ENCODE measurements at regions not wholly inside any gene's neighbourhood (a gene's known extent, or its start where the extent isn't known, plus 50 kb on each side); places are given as distances from the start of the nearest gene placed in this dataset.

GRCh38 chr5:112630246-112631009, 107.3 kb upstream of the APC start:
- no peak for DNase-seq

GRCh38 chr5:112634166-112634565, 103.5 kb upstream of the APC start:
- DNase-seq: no peak

GRCh38 chr5:112634796-112635195, 102.9 kb upstream of the APC start:
- no peak for DNase-seq

- no peak for DNase-seq
These were observed 102.4 kb upstream of the APC start for GRCh38 chr5:112635276-112635675.

- no peak for DNase-seq
These were observed 101.6 kb upstream of the APC start for GRCh38 chr5:112635771-112636731.

- no peak for DNase-seq
These were observed 100.9 kb upstream of the APC start for GRCh38 chr5:112636751-112637150.

- DNase-seq: no peak
These were observed 100.3 kb upstream of the APC start for GRCh38 chr5:112637343-112637742.

GRCh38 chr5:112640546-112640945, 97.1 kb upstream of the APC start:
- DNase-seq: no peak

GRCh38 chr5:112641515-112642110, 96.1 kb upstream of the APC start:
- no peak for DNase-seq

GRCh38 chr5:112642885-112643284, 94.8 kb upstream of the APC start:
- DNase-seq: no peak

GRCh38 chr5:112643339-112643971, 94.2 kb upstream of the APC start:
- DNase-seq: no peak

- no peak for DNase-seq
These were observed 91.3 kb upstream of the APC start for GRCh38 chr5:112646139-112646936.

GRCh38 chr5:112647428-112647827, 90.3 kb upstream of the APC start:
- no peak for DNase-seq

GRCh38 chr5:112648264-112648663, 89.4 kb upstream of the APC start:
- DNase-seq: no peak

GRCh38 chr5:112649882-112650281, 87.8 kb upstream of the APC start:
- no peak for DNase-seq

- no peak for DNase-seq
These were observed 84.0 kb upstream of the APC start for GRCh38 chr5:112653638-112654205.

GRCh38 chr5:112655513-112655912, 82.2 kb upstream of the APC start:
- no peak for DNase-seq

- no peak for DNase-seq
These were observed 81.2 kb upstream of the APC start for GRCh38 chr5:112656451-112656850.

GRCh38 chr5:112657804-112658203, 79.9 kb upstream of the APC start:
- DNase-seq: no peak

- DNase-seq: no peak
These were observed 77.3 kb upstream of the APC start for GRCh38 chr5:112660359-112660758.

GRCh38 chr5:112663146-112663545, 74.5 kb upstream of the APC start:
- DNase-seq: no peak

- DNase-seq: no peak
These were observed 69.7 kb upstream of the APC start for GRCh38 chr5:112668016-112668415.
